Activated T-helper 2 cell treated with anti-CD3 and anti-CD28 coated beads, Interferon-gamma antibody, Interleukin-2, Interleukin-4, amounts not matched to agents 10 μg/mL and 5 μg/mL and 100 μg/mL, durations not matched to agents 14 hours and 24 hours and 36 hours (primary cell): ENCODE measurements at regions not wholly inside any gene's neighbourhood (a gene's known extent, or its start where the extent isn't known, plus 50 kb on each side); places are given as distances from the start of the nearest gene placed in this dataset.

Experiments
- DNase-seq: peaks from one replicate; pipeline ENCODE4 v3.0.0; 2021; ENCODE audit warnings: low spot score
- H3K27ac Mint-ChIP-seq: one replicate; pipeline ENCODE4 v1.8.0; 2021; ENCODE audit warnings: mixed read lengths
- H3K27me3 Mint-ChIP-seq: one replicate; pipeline ENCODE4 v1.8.0; 2021; ENCODE audit warnings: low read depth, mixed read lengths
- H3K36me3 Mint-ChIP-seq: one replicate; pipeline ENCODE4 v1.8.0; 2021; ENCODE audit warnings: low read depth, mixed read lengths
- H3K4me1 Mint-ChIP-seq: one replicate; pipeline ENCODE4 v1.8.0; 2021; ENCODE audit warnings: low read depth, mixed read lengths
- H3K4me3 Mint-ChIP-seq: one replicate; pipeline ENCODE4 v1.8.0; 2021; ENCODE audit warnings: low read depth, mild to moderate bottlenecking, moderate library complexity, mixed read lengths
- H3K9me3 Mint-ChIP-seq: one replicate; pipeline ENCODE4 v1.8.0; 2021; ENCODE audit warnings: mixed read lengths
- intact Hi-C: fragments of 100-400 bp; cut with micrococcal nuclease; formaldehyde crosslinking; loops from one replicate; pipeline ENCODE4 v1.15.1; 2023

- no peak overlapping the region for H3K4me3 Mint-ChIP-seq
- H3K36me3 Mint-ChIP-seq: no peaks in the 10 kb centered on the region
- intact Hi-C loops: no loop called here
- H3K9me3 Mint-ChIP-seq: no peaks in the 10 kb centered on the region
- no peaks in the 10 kb centered on the region for H3K27me3 Mint-ChIP-seq
- no peak overlapping the region for H3K27ac Mint-ChIP-seq
- H3K4me1 Mint-ChIP-seq: no peaks in the 10 kb centered on the region
- DNase-seq: no peak
These were observed 927.7 kb downstream of the TBC1D22A start for GRCh38 chr22:47690166-47690565.

- Mint-ChIP-seq H3K27ac (no peak overlapping the region), H3K4me3 (no peak overlapping the region), H3K4me1 (no peaks in the 10 kb centered on the region), H3K27me3 (no peaks in the 10 kb centered on the region), H3K36me3 (no peaks in the 10 kb centered on the region), H3K9me3 (peaks cover 11% of the 10 kb centered on the region)
- DNase-seq: no peak
- intact Hi-C loops: no loop called here
These were observed 925.3 kb downstream of the TBC1D22A start for GRCh38 chr22:47687776-47688175.

DNA sequence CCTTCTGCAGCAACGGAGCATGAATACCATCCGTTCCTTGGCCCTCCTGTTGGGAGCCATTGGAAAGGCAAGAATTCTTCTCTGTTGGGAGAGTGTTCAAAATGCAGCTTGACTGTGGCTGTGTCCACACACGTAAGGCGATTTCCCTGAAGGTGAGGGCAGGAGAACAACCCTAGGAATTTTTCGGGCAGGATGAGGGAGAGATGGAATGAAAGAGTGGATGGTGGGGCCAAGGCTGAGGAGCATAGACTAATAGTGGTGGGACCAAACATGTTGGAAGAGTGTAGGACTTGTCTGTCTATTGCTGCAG, 924.9 kb downstream of the TBC1D22A start:
- DNase-seq: no peak
- Mint-ChIP-seq H3K4me1 (no peaks in the 10 kb centered on the region), H3K4me3 (no peak overlapping the region), H3K36me3 (no peaks in the 10 kb centered on the region), H3K27me3 (no peaks in the 10 kb centered on the region), H3K27ac (no peak overlapping the region), H3K9me3 (peaks cover 11% of the 10 kb centered on the region)
- intact Hi-C loops: no loop called here

- Mint-ChIP-seq H3K4me3 (no peak overlapping the region), H3K4me1 (no peaks in the 10 kb centered on the region), H3K36me3 (no peaks in the 10 kb centered on the region), H3K9me3 (peaks cover 11% of the 10 kb centered on the region), H3K27ac (no peak overlapping the region), H3K27me3 (no peaks in the 10 kb centered on the region)
- intact Hi-C loops: no loop called here
- no peak for DNase-seq
These were observed 924.3 kb downstream of the TBC1D22A start for GRCh38 chr22:47686594-47687345.

DNA sequence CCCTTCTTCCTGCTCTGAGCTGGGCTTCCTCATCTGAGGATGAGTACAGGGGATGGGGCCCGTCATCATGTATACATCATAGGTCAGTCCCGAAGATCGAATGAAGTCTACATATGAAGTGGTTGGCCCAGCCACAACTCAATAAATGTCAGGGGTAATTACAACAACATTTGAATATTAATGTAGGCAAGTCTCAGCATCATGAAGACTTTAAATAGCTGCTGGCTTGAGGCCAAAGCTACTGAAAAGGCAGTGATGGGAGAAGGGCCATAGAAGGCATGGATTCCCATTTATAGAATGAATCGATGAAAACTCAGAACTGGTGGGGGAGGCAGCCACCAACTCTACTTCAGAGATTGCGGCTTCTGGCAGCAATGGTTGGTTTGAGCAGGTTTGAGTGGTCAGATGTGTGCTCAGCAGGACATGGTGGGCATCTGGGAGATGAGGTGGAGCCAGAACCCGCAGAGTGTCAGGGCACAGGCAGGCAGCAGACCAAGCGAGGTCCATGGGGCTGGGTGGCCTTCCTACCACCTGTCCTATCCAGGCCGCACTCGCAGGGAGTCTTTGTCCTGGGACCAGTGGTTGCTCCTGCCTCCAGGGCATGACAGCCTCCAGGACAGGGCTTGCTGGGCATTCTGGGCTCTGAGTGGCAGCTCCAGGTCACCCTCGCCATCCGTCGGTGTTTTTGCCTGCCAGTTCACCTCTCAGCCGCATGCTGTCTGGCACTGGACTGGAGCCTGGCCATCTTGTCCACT, 919.1 kb downstream of the TBC1D22A start:
- no peak overlapping the region for H3K27ac Mint-ChIP-seq
- H3K9me3 Mint-ChIP-seq: peaks cover 18% of the 10 kb centered on the region
- H3K4me1 Mint-ChIP-seq: no peaks in the 10 kb centered on the region
- DNase-seq: no peak
- H3K27me3 Mint-ChIP-seq: no peaks in the 10 kb centered on the region
- intact Hi-C loops: no loop called here
- H3K36me3 Mint-ChIP-seq: no peaks in the 10 kb centered on the region
- H3K4me3 Mint-ChIP-seq: no peak overlapping the region

DNA sequence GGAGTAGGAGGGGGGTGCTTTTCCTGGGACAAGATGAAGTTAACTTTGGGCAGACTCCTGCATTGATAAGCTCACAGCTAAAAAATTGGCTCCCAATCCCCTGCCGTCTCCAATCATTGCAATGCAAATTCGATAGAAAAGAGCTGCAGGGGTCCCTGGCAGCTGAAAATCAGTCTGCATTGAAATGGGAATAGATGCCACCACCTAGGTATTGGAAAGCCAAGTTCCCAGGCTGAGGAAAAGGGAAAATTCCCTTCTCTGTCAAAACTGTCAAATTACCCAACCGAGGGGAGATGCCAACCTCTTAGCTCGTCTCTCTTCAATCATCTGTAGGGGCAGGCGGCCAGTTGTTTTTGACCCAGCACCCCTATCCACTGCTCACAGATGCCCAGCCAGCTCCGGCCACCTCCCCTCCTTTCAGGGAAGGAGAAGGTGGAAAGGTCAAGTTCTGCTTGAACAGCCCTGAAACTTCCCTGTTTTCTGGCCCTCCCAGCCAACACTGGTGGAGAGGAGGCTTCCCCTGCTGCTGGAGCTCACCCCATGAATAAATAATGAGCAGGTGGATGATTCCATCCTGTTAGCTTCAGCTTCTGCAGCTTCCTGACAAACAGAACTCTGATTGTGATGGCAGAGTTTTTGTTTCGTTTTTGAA, 916.3 kb downstream of the TBC1D22A start:
- H3K9me3 Mint-ChIP-seq: peaks cover 11% of the 10 kb centered on the region

GRCh38 chr22:47678048-47678447, 915.6 kb downstream of the TBC1D22A start:
- intact Hi-C loops: no loop called here
- no peak for DNase-seq
- no peaks in the 10 kb centered on the region for H3K27me3 Mint-ChIP-seq
- H3K27ac Mint-ChIP-seq: no peak overlapping the region
- H3K4me1 Mint-ChIP-seq: no peaks in the 10 kb centered on the region
- peaks cover 10% of the 10 kb centered on the region for H3K9me3 Mint-ChIP-seq
- no peaks in the 10 kb centered on the region for H3K36me3 Mint-ChIP-seq
- H3K4me3 Mint-ChIP-seq: no peak overlapping the region

More for the DNA sequence above, 916.3 kb downstream of the TBC1D22A start:
- intact Hi-C loops: no loop called here
- Mint-ChIP-seq H3K27me3 (no peaks in the 10 kb centered on the region), H3K4me1 (no peaks in the 10 kb centered on the region), H3K27ac (no peak overlapping the region), H3K36me3 (no peaks in the 10 kb centered on the region), H3K4me3 (no peak overlapping the region)
- no peak for DNase-seq

- Mint-ChIP-seq H3K36me3 (no peaks in the 10 kb centered on the region), H3K4me3 (no peak overlapping the region), H3K27ac (no peak overlapping the region), H3K9me3 (peaks cover 11% of the 10 kb centered on the region), H3K4me1 (no peaks in the 10 kb centered on the region), H3K27me3 (no peaks in the 10 kb centered on the region)
- no peak for DNase-seq
- intact Hi-C loops: no loop called here
These were observed 914.2 kb downstream of the TBC1D22A start for GRCh38 chr22:47676685-47677084.

GRCh38 chr22:47674600-47674999, 912.1 kb downstream of the TBC1D22A start:
- H3K4me3 Mint-ChIP-seq: no peak overlapping the region
- H3K9me3 Mint-ChIP-seq: peaks cover 6% of the 10 kb centered on the region
- H3K27ac Mint-ChIP-seq: no peak overlapping the region
- no peak for DNase-seq
- H3K4me1 Mint-ChIP-seq: no peaks in the 10 kb centered on the region
- intact Hi-C loops: no loop called here
- H3K36me3 Mint-ChIP-seq: no peaks in the 10 kb centered on the region
- H3K27me3 Mint-ChIP-seq: no peaks in the 10 kb centered on the region

DNA sequence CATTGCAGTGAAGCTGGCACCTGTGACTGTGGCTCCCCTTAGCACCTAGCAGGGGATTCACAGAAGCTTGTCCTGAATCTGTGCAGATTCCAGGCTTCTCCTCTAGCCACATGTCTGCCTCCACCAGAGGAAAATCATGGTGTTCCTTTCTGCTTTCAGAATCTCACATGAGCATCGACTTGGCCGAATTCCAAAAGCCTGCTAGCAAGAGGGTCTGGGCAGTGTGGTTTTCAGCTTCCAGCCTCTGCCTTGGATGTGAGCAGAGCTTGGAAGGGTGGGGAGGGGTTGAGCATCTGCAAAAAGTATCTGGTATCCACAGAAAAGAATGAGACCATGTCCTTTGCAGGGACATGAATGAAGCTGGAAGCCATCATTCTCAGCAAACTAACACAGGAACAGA, 911.1 kb downstream of the TBC1D22A start:
- Mint-ChIP-seq H3K36me3 (no peaks in the 10 kb centered on the region), H3K27me3 (no peaks in the 10 kb centered on the region), H3K27ac (no peak overlapping the region), H3K9me3 (peaks cover 4% of the 10 kb centered on the region), H3K4me1 (no peaks in the 10 kb centered on the region), H3K4me3 (no peak overlapping the region)
- intact Hi-C loops: no loop called here
- DNase-seq: no peak

DNA sequence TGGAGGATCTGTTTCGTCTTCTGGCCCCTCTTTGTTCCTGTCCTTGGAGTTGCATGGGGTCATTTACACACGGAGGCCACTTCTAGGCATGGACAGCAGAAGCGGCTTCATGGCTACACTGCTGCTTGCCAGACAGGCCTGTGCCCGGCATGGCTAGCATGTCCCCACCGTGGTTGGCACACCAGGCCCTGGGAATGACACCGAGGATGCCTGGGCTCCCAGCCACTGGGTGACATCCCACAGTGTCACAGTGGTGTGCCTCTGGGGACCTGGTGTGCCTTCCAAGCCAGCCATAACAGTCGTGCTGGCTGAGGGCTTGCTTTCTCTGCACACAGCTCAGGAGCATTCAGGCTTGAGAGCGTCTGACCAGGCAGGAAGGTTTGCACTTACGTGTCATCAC, 910.1 kb downstream of the TBC1D22A start:
- no peaks in the 10 kb centered on the region for H3K36me3 Mint-ChIP-seq
- peaks cover 4% of the 10 kb centered on the region for H3K9me3 Mint-ChIP-seq
- no peak for DNase-seq
- H3K27me3 Mint-ChIP-seq: no peaks in the 10 kb centered on the region
- no peak overlapping the region for H3K27ac Mint-ChIP-seq
- no peaks in the 10 kb centered on the region for H3K4me1 Mint-ChIP-seq
- intact Hi-C loops: no loop called here
- H3K4me3 Mint-ChIP-seq: no peak overlapping the region

DNA sequence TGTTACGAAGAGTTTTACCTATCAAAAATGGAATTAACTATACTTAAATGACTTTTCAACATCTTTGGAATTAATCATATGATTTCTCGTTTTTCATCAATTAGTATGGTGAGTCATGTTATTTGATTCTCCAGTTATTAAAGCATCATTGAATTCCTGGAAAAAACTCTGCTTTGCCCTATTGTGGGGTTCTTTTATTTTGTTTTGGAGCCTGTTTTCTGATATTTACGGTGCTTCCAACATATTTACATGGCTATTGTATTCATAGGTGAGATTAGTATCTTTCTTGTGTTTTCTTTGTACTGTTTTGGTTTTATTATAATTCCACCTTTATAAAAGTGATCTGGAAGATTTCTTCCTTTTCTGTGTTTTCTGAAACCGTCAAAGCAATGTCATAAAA, 902.7 kb downstream of the TBC1D22A start:
- no peaks in the 10 kb centered on the region for H3K27me3 Mint-ChIP-seq

More for the DNA sequence above, 902.7 kb downstream of the TBC1D22A start:
- no peaks in the 10 kb centered on the region for H3K4me1 Mint-ChIP-seq
- no peaks in the 10 kb centered on the region for H3K36me3 Mint-ChIP-seq
- peaks cover 20% of the 10 kb centered on the region for H3K9me3 Mint-ChIP-seq
- DNase-seq: no peak
- intact Hi-C loops: no loop called here
- H3K4me3 Mint-ChIP-seq: no peak overlapping the region
- H3K27ac Mint-ChIP-seq: no peak overlapping the region
